ENCODE measurements at regions not wholly inside any gene's neighbourhood (a gene's known extent, or its start where the extent isn't known, plus 50 kb on each side); places are given as distances from the start of the nearest gene placed in this dataset.

GRCh38 chr13:29991343-29991742 is 140.9 kb upstream of the UBL3 start:
- DNase-seq = no peak

- no peak for DNase-seq
Observed at GRCh38 chr13:29987340-29987739, 136.9 kb upstream of the UBL3 start.

- no peak for DNase-seq
Observed at GRCh38 chr13:29980339-29980738, 129.9 kb upstream of the UBL3 start.

- DNase-seq = no peak
Observed at GRCh38 chr13:29978211-29978610, 127.8 kb upstream of the UBL3 start.

- DNase-seq = no peak
Observed at GRCh38 chr13:29977476-29978120, 127.2 kb upstream of the UBL3 start.

GRCh38 chr13:29976535-29976934 is 126.1 kb upstream of the UBL3 start:
- DNase-seq = no peak

GRCh38 chr13:29975283-29975682 is 124.9 kb upstream of the UBL3 start:
- no peak for DNase-seq

- no peak for DNase-seq
Observed at GRCh38 chr13:29969286-29969685, 118.9 kb upstream of the UBL3 start.

- no peak for DNase-seq
Observed at GRCh38 chr13:29964181-29964845, 113.9 kb upstream of the UBL3 start.

GRCh38 chr13:29963089-29963488 is 112.7 kb upstream of the UBL3 start:
- DNase-seq = no peak

GRCh38 chr13:29961036-29961670 is 110.7 kb upstream of the UBL3 start:
- no peak for DNase-seq

GRCh38 chr13:29959603-29960002 is 109.2 kb upstream of the UBL3 start:
- no peak for DNase-seq

- DNase-seq = no peak
Observed at GRCh38 chr13:29959086-29959485, 108.7 kb upstream of the UBL3 start.

GRCh38 chr13:29958476-29958875 is 108.1 kb upstream of the UBL3 start:
- no peak for DNase-seq

- DNase-seq = no peak
Observed at GRCh38 chr13:29957320-29957719, 106.9 kb upstream of the UBL3 start.

- no peak for DNase-seq
Observed at GRCh38 chr13:29956853-29957252, 106.4 kb upstream of the UBL3 start.

GRCh38 chr13:29955137-29955650 is 104.8 kb upstream of the UBL3 start:
- no peak for DNase-seq

GRCh38 chr13:29954082-29955028 is 103.9 kb upstream of the UBL3 start:
- no peak for DNase-seq

- no peak for DNase-seq
Observed at GRCh38 chr13:29953542-29953941, 103.1 kb upstream of the UBL3 start.

GRCh38 chr13:29952245-29952644 is 101.8 kb upstream of the UBL3 start:
- no peak for DNase-seq

- no peak for DNase-seq
Observed at GRCh38 chr13:29948791-29949190, 98.4 kb upstream of the UBL3 start.

GRCh38 chr13:29948244-29948643 is 97.8 kb upstream of the UBL3 start:
- no peak for DNase-seq

- DNase-seq = no peak
Observed at GRCh38 chr13:29947839-29948238, 97.4 kb upstream of the UBL3 start.
